Tibial nerve (tissue), 4 donors: ENCODE measurements at regions not wholly inside any gene's neighbourhood (a gene's known extent, or its start where the extent isn't known, plus 50 kb on each side); places are given as distances from the start of the nearest gene placed in this dataset.

Experiments
- DNase-seq, 2 donors: peaks; one replicate each; pipeline ENCODE4 v3.0.0-alpha.2; 2019; ENCODE audit warnings: low spot score in 2 of 2
- H3K27ac ChIP-seq, 4 donors: fragments of 200-600 bp; sonication (generic) in 3 of 4; one replicate each; pipeline ENCODE4 v1.5.1; 2017 to 2019; ENCODE audit warnings: mild to moderate bottlenecking in 1 of 4
- H3K27me3 ChIP-seq, 2 donors: fragments of 200-600 bp; sonication (generic) in 1 of 2; one replicate each; pipeline versions ENCODE4 v1.5.1 to v1.6.0; 2017 to 2019
- H3K36me3 ChIP-seq, 3 donors: fragments of 200-600 bp; sonication (generic); one replicate each; pipeline ENCODE4 v1.5.1; 2018 to 2019
- H3K4me1 ChIP-seq, 4 donors: fragments of 200-600 bp; sonication (generic) in 3 of 4; one replicate each; pipeline ENCODE4 v1.5.1; 2017 to 2019
- H3K4me3 ChIP-seq, 4 donors: fragments of 200-600 bp; sonication (generic) in 3 of 4; one replicate each; pipeline ENCODE4 v1.5.1; 2017 to 2019; ENCODE audit warnings: mild to moderate bottlenecking in 1 of 4, moderate library complexity in 1 of 4
- H3K9me3 ChIP-seq, 4 donors: fragments of 200-600 bp; sonication (generic) in 3 of 4; one replicate each; pipeline ENCODE4 v1.5.1; 2017 to 2019
- EP300 ChIP-seq, 2 donors: sonication (generic); formaldehyde crosslinking; IDR thresholded peaks; one replicate each; pipeline ENCODE4 v1.6.1; 2017; ENCODE audit warnings: antibody characterized with exemption in 2 of 2, mild to moderate bottlenecking in 1 of 2
- POLR2A ChIP-seq, 2 donors: fragments of 450-650 bp; IDR thresholded peaks; one replicate each; pipeline ENCODE4 v1.6.1; 2017; ENCODE audit warnings: antibody characterized with exemption in 2 of 2, mild to moderate bottlenecking in 2 of 2, moderate library complexity in 2 of 2
- WGBS, 2 donors: methylation state at CpG; one replicate each; pipeline ENCODE4 v1.1.5; 2018; 5-methylcytosine and 5-hydroxymethylcytosine counted together
- TF ChIP-seq, protein P1 (sequence below), 5 experiments: fragments of 200-600 bp in 3 of 5; fragments of 450-650 bp in 2 of 5; sonication (generic) in 3 of 5; IDR thresholded peaks; one replicate each; pipeline ENCODE4 v1.5.1; 2016 to 2019; ENCODE audit warnings: antibody characterized with exemption in 5 of 5, mild to moderate bottlenecking in 3 of 5, moderate library complexity in 2 of 5

DNA sequence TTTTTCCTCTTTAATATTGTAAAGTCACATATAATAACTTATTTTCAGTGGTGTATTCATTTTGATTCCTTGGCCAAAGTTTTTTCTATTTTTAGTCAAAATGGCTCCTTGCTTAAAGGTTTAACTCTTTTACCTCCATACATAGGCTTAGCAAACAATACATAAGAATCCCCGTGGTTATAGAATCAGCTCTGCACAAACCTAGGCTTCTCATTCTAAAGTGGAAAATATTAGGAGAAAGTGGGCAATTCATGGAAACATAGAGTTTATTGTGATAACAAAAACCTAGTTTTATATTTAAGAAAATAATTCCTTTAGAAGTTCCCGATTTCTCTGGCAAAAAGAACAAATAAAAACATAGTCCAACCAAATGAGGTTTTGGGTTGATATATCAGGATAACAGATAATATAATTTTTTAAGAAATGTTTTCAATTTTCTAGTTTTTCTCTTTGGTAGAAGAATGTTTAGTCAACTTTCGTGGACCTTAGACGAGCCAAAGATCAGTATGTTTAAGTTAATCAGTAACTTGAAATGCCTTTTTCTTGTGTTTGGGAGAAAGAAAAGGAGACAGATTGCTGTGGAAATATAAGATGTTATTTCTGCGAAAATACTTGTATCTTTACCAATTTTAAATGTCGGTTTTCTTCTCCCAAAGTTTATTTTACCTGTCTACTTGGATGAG lies 93.4 kb upstream of the KLF12 start:
- H3K27ac ChIP-seq, result no peak overlapping the region
- no peak overlapping the region for H3K4me3 ChIP-seq
- TF ChIP-seq, protein P1, sequence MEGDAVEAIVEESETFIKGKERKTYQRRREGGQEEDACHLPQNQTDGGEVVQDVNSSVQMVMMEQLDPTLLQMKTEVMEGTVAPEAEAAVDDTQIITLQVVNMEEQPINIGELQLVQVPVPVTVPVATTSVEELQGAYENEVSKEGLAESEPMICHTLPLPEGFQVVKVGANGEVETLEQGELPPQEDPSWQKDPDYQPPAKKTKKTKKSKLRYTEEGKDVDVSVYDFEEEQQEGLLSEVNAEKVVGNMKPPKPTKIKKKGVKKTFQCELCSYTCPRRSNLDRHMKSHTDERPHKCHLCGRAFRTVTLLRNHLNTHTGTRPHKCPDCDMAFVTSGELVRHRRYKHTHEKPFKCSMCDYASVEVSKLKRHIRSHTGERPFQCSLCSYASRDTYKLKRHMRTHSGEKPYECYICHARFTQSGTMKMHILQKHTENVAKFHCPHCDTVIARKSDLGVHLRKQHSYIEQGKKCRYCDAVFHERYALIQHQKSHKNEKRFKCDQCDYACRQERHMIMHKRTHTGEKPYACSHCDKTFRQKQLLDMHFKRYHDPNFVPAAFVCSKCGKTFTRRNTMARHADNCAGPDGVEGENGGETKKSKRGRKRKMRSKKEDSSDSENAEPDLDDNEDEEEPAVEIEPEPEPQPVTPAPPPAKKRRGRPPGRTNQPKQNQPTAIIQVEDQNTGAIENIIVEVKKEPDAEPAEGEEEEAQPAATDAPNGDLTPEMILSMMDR (IDR thresholded peaks at IDR 0.05), result no peak
- TF ChIP-seq POLR2A (IDR thresholded peaks at IDR 0.05) (no peak), EP300 (IDR thresholded peaks at IDR 0.05) (no peak)
- H3K9me3 ChIP-seq, result no peaks in the 10 kb centered on the region
- no peaks in the 10 kb centered on the region for H3K36me3 ChIP-seq
- DNase-seq, result no peak
- no peaks in the 10 kb centered on the region for H3K27me3 ChIP-seq
- no peaks in the 10 kb centered on the region for H3K4me1 ChIP-seq
- WGBS, 2 donors, result 76 to 79% methylated on average over 6 of the region's 6 CpGs

GRCh38 chr13:74226791-74227475 lies 92.7 kb upstream of the KLF12 start:
- Histone ChIP-seq H3K4me1 (no peaks in the 10 kb centered on the region), H3K36me3 (no peaks in the 10 kb centered on the region), H3K27me3 (no peaks in the 10 kb centered on the region), H3K9me3 (no peaks in the 10 kb centered on the region), H3K4me3 (no peak overlapping the region), H3K27ac (no peak overlapping the region)
- TF ChIP-seq, protein P1 (IDR thresholded peaks at IDR 0.05), result no peak
- no peak for TF ChIP-seq EP300 (IDR thresholded peaks at IDR 0.05)
- no peak for TF ChIP-seq POLR2A (IDR thresholded peaks at IDR 0.05)
- DNase-seq, result no peak
- 87% methylated on average over 4 of the region's 4 CpGs for WGBS, 2 donors

GRCh38 chr13:74221752-74222151 lies 87.5 kb upstream of the KLF12 start:
- no peaks in the 10 kb centered on the region for H3K4me1 ChIP-seq
- no peak overlapping the region for H3K27ac ChIP-seq
- TF ChIP-seq POLR2A (IDR thresholded peaks at IDR 0.05), result no peak
- no peak for TF ChIP-seq EP300 (IDR thresholded peaks at IDR 0.05)
- TF ChIP-seq, protein P1 (IDR thresholded peaks at IDR 0.05), result no peak
- 59 to 61% methylated on average over 2 of the region's 2 CpGs for WGBS, 2 donors
- H3K27me3 ChIP-seq, result no peaks in the 10 kb centered on the region
- no peaks in the 10 kb centered on the region for H3K36me3 ChIP-seq
- no peaks in the 10 kb centered on the region for H3K9me3 ChIP-seq
- no peak for DNase-seq
- H3K4me3 ChIP-seq, result no peak overlapping the region

GRCh38 chr13:74219566-74219965 lies 85.4 kb upstream of the KLF12 start:
- no peak for DNase-seq
- no peak for TF ChIP-seq POLR2A (IDR thresholded peaks at IDR 0.05)
- no peak for TF ChIP-seq EP300 (IDR thresholded peaks at IDR 0.05)
- TF ChIP-seq, protein P1 (IDR thresholded peaks at IDR 0.05), result no peak
- no peak overlapping the region for H3K27ac ChIP-seq
- H3K36me3 ChIP-seq, result no peaks in the 10 kb centered on the region
- no peaks in the 10 kb centered on the region for H3K9me3 ChIP-seq
- no peak overlapping the region for H3K4me3 ChIP-seq
- no peaks in the 10 kb centered on the region for H3K4me1 ChIP-seq
- 68 to 72% methylated on average over 2 of the region's 2 CpGs for WGBS, 2 donors
- no peaks in the 10 kb centered on the region for H3K27me3 ChIP-seq

GRCh38 chr13:74218291-74218690 lies 84.1 kb upstream of the KLF12 start:
- no peak for DNase-seq
- Histone ChIP-seq H3K4me3 (no peak overlapping the region), H3K9me3 (no peaks in the 10 kb centered on the region), H3K27ac (no peak overlapping the region), H3K36me3 (no peaks in the 10 kb centered on the region), H3K4me1 (no peaks in the 10 kb centered on the region), H3K27me3 (no peaks in the 10 kb centered on the region)
- TF ChIP-seq POLR2A (IDR thresholded peaks at IDR 0.05), result no peak
- TF ChIP-seq EP300 (IDR thresholded peaks at IDR 0.05), result no peak
- TF ChIP-seq, protein P1 (IDR thresholded peaks at IDR 0.05), result no peak
- 87 to 94% methylated on average over 7 of the region's 7 CpGs for WGBS, 2 donors
